NCI-H2107 treated with DMSO at 0.1 percent for 48 hours (cell line): ENCODE measurements at regions not wholly inside any gene's neighbourhood (a gene's known extent, or its start where the extent isn't known, plus 50 kb on each side); places are given as distances from the start of the nearest gene placed in this dataset.

Source experiments
- DNase-seq: peaks from one replicate; lab custom pipeline; 2025; ENCODE audit not compliant: unreplicated experiment; lab: John Stamatoyannopoulos, UW

DNA sequence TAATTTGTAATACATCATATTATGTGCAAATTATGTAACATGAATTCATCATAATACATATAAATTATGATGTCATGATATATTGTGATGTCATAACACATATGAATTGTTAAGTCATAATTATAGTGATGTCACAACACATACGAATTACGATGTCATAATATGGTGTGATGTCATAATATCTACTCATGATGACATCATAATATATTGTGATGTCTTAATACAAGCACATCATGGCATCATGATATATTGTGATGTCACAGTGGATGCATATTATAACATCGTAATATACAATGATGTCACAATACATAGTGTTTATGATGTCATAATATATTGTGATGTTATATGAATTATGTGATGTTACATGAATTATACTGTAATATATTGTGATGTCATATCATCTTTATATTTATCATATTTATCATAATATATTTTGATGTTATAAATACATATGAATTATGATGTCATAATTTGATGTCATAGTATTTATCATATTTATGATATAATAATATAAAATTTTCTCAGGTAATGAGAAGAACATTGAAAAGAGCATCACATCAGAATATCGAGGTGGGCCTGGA lies 1793.0 kb downstream of the TP53TG3F start:
- no peak for DNase-seq

DNA sequence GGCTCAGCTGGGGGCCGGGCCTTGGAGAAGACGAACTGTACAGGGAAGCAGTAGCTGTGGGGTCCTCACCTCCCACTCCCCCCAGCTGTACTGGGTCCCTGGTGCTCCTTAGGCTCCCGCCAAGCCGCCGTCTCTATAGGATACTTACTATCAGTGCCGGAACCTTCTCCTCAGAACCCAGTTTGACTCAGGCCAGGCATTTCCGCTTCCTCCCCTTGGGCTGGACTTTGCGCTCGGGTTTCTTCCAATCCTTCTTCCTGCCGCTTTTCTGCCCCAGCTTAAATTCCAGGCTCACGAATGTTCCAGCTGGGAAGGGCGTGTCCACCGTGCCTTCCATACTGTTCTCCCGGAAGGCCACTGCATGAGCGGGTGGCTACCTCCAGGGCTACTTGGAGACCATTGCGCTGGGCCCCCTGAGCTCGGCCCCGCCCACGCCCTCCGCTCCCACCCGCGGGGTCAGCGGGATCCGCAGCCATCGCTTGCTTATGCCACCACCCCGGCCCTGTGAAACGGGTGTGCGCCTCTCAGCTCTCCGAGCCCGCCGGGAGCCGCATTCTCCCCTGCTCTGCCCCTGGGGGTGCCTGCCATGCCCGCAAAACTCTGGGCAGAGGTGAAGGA lies 1795.9 kb downstream of the TP53TG3F start:
- DNase-seq = no peak

DNA sequence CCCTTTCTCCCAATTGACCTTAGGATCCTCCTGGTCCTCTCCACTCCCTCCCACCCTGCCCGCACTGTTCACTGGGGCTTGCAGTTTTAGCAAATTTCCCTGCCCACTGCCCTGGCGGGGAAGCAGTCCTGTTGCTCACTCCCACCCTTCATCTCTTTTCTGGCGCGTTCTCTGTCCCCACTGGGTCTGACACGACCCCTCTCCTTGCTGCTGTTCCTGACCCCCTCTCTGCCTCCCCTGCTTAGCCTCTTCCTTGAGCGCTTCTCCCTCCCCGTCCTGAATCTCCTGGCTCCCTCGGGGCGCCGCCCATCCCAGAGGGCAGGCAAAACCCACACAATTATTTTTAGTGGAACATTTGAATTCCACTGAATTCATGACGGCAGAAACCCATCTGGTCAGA lies 1796.4 kb downstream of the TP53TG3F start:
- no peak for DNase-seq

DNA sequence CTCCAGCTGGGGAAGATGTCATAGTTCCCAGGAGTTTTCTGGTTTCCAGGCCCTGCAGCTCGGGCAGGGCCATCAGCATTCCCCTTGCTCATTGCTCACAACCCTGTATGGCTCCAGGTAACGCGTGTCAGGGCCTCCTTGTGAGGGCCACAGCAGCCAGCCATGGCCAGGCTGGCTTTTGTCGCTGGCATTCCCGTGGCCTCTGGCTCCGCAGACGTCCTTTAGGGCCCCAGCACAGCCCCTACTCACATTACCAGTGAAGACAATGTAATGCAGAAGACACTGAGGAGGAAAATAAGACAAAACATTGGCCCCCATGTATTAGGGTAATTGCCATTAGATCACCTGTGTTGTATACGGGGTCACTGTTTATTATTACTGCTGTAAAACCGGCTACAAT lies 1799.0 kb downstream of the TP53TG3F start:
- DNase-seq = no peak

DNA sequence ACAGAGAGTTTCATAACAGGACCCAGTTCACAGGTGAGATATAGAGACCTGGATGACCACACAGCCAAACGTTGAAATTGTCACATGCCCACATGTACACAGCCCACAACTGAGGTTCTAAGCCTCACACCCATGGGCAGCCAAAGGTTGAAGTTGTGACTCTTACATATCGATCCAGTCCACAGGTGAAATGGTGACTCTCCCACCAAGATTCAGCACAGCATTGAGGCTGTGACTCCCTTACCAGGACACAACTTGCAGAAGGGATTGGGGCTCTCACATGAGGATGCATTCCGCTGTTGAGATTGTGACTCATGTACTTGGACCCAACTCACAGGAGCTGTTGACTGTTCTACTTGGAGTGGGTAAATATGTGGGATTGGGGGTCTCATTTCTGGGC lies 1836.4 kb downstream of the TP53TG3F start:
- no peak for DNase-seq

DNA sequence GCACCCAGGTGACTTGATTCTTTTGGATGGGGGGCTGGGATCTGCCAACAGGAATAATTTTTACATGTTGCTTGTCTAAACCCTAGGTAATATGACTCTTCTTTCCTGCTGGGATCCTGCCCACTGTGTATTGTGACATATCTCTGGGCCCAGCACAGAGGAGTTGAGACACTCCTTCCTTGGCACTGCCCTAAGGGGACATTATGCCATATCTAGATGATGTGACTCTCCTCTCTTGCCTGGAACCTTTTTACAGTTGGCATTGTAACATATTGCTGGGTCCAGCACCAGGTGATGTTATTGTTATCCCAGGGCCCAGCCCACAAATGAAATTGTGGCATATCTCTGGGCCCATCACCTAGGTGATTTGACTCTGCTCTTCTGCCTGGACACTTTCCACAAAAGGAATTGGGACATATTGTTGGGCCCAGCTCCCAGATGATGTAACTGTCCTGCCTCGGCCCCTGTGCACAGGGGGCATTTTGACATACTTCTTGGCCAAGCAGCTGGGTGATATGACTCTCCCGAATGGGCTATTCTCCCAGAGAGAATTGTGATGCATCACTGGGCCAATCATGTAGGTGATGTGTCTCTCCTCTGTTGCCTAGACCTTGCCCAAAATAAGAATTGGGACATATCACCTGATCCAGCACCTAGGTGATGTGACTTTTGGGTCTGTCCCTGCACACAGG lies 1837.7 kb downstream of the TP53TG3F start:
- no peak for DNase-seq

DNA sequence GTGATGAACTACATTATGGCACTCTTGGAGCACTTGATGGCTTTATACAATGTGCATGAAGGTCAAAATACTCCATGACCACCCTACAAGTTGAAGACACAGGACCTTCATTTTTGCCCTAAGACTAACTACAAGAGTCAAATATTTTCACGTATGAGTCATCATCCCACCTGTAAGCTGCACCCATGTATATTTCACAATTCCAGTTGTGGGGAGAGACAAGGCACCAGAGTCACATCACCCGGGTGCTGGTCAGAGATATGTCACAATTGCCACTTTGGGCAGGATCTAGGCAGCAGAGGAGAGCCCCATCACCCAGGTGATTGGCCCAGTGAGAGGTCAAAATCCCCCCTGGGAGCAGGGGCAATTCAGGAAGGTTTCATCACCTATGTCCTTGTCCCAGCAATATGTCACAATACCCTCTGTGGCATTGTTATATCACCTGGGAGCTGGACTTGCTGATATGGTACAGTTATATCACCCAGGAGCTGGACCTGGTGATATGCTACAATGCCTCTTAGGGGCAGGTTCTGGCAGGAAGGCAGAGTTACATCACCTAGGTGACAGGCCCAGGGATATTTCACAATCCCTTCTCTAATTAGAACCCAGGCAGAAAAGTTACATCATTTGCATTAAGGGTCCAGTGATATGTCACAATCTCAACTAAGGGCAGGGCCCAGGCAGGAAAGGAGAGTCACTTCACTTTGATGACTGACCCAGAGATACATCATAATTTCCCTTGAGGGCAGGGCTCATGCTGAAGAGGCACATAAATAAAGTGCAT lies 1839.2 kb downstream of the TP53TG3F start:
- no peak for DNase-seq

DNA sequence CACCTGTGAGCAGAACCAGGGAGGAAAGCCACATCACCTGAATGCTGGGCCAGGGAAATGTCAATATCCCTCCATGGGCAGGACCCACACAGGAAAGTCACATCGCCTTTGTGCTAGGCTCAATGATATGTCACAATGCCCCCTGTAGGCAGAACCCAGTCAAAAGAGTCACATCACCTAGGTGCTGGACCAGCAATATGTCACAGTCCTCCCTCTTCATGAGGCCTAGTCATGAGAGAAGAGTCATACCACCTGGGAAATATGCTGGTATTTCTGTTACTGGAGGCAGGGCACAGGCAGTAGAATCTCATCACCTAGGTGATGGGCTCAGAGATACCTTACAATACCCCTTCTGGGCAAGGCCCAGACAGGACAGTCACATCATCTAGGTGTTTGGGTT lies 1843.4 kb downstream of the TP53TG3F start:
- DNase-seq = no peak

DNA sequence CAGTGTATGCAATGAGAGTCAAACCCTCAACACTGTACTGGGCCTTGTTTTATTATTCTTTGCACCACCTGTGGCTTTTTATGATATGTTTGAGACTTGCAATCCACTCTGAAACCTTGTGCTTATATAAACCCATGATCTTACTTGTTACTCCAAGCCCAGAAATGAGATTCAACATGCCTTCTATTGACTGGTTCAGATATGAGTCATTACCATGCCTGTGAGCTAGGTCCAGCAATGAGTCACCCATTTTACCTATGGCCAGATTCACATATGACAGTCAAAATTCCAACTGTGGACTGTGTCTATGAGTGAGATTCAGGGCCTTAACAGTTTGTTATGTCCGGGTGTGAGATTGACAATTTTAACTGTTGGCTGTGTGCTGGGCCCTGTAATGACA lies 1846.1 kb downstream of the TP53TG3F start:
- DNase-seq = no peak

DNA sequence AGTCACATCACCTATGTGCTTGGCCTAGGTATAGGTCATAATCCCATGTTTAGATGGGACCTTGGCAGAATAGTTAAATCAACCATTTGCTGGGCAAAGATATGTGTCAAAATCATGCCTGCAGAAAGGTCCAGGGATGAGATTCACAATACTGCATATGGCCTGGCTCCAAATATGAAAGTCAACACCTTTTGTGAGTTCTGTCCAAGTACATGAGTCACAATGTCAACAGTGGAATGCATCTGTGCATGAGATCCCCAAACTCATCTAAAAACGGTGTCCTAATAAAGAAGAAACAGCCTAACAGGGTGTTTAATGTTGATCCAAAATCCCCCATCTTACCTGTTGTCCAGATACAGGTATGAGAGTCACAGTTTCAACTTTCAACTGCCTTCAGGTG lies 1847.5 kb downstream of the TP53TG3F start:
- DNase-seq = no peak

DNA sequence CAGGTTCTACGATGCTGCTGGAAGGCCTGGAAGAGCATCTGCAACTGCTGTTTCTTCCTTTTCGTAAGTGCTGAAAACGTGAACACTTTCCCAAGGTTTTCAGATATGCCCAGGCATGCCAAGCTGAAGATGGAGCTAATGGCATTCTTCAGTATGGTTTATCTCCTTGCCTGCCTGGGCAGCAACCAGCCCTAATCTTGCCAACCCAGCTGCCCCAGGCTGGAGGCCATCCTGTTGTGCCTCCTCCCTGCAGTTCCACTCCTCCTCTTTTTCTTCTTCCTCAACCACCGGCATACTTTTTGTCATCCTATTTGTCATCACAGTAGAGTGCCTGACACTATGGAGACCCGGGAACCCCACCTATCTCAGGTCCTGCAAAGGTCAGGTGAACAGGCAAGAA lies 1849.3 kb downstream of the TP53TG3F start:
- no peak for DNase-seq

DNA sequence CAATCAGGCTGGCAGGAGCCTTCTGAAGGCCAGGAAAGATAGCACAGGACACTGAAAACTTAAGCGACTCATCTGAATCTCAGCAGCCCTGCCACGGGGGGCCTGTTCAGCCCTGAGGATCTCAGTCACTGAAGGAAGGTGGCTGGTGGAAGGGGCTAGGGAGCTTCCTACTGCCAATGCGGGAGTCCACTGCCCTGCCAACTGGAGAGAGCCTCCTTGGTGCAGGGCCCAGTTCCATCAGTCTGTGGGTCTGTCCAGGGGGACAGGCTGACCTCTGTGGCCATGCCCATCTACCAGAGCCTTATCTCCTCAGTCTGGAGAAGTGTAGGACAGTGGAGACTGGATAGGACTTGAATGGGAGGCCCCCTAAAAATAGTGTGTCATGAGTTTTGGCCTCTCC lies 1851.6 kb downstream of the TP53TG3F start:
- no peak for DNase-seq

DNA sequence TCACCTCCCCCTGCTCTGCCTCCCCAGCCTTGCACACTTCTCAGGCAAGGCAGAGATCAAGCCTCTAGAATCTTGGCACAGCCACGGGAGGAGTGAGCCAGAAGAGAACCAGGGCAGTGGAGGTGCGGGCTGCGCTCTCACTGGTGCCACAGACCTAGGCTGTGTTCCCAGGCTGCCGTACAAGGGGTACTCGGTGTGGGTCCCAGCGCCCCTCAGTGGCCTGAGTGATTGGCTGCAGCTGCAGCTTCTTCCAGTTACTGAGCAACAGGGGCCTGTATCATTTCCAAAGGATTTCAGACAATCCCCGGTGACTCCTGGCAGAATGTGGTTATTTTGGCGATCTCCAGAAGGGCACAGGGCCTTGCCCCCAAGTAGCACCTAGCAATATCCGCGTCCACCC lies 1852.1 kb downstream of the TP53TG3F start:
- DNase-seq = no peak

DNA sequence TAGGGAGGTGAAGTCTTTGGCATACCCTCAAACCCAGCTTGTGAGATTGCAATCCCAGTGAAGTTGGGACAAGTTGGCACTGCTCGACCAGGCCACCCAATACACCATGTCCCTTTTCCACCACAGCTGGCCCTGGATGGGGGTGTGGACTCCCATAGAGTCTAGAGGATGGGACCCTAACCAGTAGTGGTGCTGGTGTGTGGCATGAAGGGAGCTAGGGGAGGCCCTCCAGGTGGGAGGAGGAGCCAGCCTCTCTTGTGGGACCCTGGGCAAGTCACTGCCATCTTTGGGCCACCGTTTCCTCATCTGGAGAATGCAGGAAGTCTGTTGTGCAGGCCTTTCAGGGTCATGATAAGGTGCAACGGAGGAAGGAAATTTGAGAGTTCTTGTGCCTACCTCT lies 1854.9 kb downstream of the TP53TG3F start:
- no peak for DNase-seq

DNA sequence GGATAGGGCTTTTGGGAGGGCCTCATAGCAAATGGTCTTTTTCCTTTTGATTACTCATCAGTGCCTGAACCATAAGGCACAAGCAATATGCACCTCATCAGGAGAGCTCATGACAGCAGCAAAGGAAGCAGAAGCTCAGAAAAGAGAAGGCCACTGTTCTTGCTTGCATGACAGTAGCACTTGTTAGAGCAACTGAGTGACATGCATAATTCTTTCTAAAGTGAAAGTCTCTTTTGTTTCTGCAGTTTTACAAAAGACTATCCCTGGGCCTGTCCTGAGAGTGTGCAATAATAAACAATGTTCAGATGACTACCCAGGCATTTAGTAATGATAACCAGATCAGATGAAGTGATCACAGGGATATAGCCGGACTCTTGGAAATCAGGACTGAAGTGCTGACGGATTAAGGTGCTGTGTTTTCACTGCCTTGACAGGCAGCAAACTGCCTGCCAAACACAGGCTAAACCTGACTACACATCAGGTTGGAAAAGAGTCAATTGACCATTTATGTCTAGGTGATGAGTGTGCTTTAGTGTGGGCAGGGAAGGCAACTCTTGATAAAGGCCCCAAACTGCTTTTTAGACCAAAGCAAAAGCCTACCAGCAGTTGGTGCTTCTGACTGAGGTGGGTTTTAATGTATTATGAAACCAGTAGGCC lies 1860.3 kb downstream of the TP53TG3F start:
- DNase-seq = no peak

DNA sequence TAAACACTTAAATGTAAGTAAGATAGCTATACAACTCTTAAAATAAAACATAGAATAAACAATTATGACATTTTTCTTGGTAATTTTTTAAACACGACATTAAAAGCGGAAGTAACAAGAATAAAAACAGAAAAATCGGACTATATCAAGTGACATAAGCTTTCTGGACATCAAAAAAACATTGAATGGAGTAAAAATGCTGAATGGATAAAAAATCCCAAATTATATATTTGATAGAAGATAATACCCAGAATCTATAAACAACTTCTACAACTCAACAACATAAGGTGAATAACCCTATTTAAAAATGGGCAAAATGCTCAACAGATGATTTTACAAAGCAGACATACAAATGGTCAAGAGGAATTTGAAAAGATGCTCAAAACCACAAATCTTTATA lies 1866.5 kb downstream of the TP53TG3F start:
- no peak for DNase-seq

DNA sequence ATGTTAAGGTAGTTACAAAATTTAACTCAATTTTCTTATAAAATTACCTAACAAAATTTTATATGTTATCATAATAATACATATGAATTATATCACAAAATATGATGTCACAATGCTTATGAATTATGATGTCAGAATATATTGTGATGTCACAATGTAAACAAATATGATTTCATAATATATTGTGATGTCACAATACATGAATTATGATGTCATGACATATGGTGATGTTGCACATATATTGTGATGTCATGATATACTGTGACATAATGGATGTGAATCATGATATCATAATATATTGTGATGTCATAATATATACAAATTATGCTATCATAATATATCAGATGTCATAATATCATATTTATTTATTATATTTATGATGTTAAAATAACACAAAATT lies 1879.9 kb downstream of the TP53TG3F start:
- no peak for DNase-seq

DNA sequence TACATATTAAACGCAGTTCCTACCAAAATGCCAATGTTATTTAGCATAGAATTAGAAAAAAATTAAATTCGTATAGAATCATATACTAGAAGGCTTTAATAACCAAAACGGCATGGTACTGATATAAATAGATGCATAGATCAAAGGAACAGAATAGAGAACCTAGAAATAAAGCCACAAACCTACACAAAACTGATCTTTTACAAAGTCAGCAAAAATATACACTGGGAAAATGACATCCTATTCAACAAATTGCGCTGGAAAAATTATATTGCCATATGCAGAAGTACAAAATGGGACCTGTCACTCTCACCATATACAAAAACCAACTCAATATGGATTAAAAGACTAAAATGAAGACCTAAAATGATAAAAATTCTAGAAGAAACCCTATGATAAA lies 1882.6 kb downstream of the TP53TG3F start:
- no peak for DNase-seq

DNA sequence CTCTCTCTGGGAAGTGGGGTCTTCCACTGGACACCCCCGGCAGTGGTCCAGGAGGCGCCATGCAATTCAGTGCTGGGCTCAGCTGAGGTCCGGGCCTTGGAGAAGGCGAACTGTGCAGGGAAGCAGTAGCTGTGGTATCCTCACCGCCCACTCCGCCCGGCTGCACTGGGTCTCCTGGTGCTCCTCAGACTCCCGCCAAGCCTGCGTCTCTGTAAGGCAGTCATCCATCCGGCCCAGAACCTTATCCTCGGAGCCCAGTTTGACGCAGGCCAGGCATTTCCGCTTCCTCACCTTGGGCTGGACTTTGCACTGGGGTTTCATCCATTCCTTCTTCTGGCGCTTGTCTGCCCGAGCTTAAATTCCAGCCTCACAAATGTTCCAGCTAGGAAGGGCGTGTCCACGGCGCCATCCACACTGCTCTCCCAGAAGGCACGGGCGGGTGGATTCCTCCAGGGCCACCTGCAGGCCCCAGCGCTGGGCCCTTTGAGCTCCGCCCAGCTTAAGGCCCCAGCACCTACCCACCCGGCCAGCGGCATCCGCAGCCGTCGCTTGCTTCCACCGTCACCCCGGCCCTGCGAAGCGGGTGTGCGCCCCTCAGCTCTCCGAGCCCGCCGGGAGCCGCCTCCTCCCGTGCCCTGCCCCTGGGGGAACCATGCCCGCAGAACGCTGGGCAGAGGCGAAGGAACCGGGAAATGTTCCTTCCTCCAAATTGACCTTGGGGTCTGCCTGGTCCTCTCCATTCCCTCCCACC lies 1884.8 kb downstream of the TP53TG3F start:
- DNase-seq = no peak

DNA sequence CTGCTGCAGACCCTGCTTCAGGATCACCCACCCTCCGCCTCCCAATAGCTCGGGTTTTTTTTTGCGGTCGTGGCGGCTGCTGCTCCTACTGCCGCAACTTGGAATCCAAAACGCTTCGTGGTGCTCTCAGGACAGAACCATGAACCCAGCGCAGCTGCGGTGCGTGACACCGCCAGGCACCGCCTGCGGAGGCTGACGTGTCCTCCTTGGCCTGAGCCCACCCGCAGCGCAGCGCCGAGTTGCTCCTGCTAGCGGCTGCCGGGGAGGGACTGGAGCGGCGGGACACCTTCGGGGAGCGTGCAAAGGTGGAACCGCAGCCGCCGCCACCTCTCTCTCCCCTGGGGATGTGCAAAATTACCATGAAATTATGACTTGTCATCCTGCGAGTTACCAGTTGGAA lies 1893.0 kb downstream of the TP53TG3F start:
- DNase-seq = no peak

DNA sequence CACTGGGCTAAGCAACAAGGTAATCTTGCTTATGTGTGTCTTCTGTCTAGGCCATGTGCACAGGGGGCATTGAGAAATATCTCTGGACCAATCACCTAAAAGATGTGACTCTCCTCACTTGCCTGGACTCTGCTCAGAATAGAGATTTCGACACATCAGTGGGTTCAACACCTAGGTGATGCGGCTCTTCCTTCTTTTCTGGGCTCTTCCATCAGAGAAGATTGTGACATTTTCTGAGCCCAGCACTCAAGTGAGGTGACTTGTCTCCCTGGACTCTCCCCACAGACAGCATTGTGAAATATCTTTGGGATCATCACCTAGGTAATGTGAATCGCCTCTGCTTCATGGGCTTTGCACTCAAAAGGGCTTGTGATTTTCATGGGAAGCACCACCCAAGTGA lies 1904.1 kb downstream of the TP53TG3F start:
- no peak for DNase-seq
